GM23338 (cell line): ENCODE measurements at regions not wholly inside any gene's neighbourhood (a gene's known extent, or its start where the extent isn't known, plus 50 kb on each side); places are given as distances from the start of the nearest gene placed in this dataset.
A peak's percentile ranks its signal among the peaks of the same experiment; 100 is the strongest.

Source experiments
- ATAC-seq: fragments of 200-7000 bp; cut with Tn5 transposase; 3 replicates; pipeline ENCODE4 v1.9.1; 2020
- DNase-seq: peaks from one replicate; pipeline ENCODE4 v3.0.0-alpha.2; 2015; ENCODE audit warnings: low spot score
- H2AFZ ChIP-seq: fragments of 200-600 bp; sonication (generic); 2 replicates; pipeline ENCODE4 v1.8.0; 2016; ENCODE audit warnings: antibody characterized with exemption, mild to moderate bottlenecking, moderate library complexity
- H3F3A ChIP-seq: fragments of 200-600 bp; sonication (generic); replicated peaks from 2 replicates; pipeline ENCODE4 v1.8.0; 2017; ENCODE audit warnings: antibody characterized with exemption, mixed run types, low read depth
- H3K27ac ChIP-seq: fragments of 200-600 bp; sonication (generic); 2 replicates; pipeline ENCODE4 v1.6.1; 2016; ENCODE audit warnings: low read depth
- H3K27me3 ChIP-seq: fragments of 200-600 bp; sonication (generic); 2 replicates; pipeline ENCODE4 v1.8.0; 2016; ENCODE audit warnings: mild to moderate bottlenecking, mixed run types, moderate library complexity; ENCODE audit not compliant: insufficient read depth
- H3K36me3 ChIP-seq: fragments of 200-600 bp; sonication (generic); 2 replicates; pipeline ENCODE4 v1.8.0; 2016; ENCODE audit warnings: mild to moderate bottlenecking; ENCODE audit not compliant: insufficient read depth
- H3K4me1 ChIP-seq: fragments of 200-600 bp; sonication (generic); 2 replicates; pipeline ENCODE4 v1.8.0; 2016; ENCODE audit warnings: mild to moderate bottlenecking, moderate library complexity; ENCODE audit not compliant: insufficient read depth
- H3K4me2 ChIP-seq: fragments of 200-600 bp; sonication (generic); 2 replicates; pipeline ENCODE4 v1.7.1; 2017; ENCODE audit warnings: mixed run types
- H3K4me3 ChIP-seq: fragments of 200-600 bp; sonication (generic); 2 replicates; pipeline ENCODE4 v1.6.1; 2016; ENCODE audit warnings: mixed run types
- H3K79me2 ChIP-seq: fragments of 200-600 bp; sonication (generic); replicated peaks from 2 replicates; pipeline ENCODE4 v1.8.0; 2017; ENCODE audit warnings: mild to moderate bottlenecking; ENCODE audit not compliant: insufficient read depth
- H3K9me2 ChIP-seq: fragments of 200-600 bp; sonication (generic); 2 replicates; pipeline ENCODE4 v1.8.0; 2017; ENCODE audit not compliant: insufficient read depth
- H4K20me1 ChIP-seq: fragments of 200-600 bp; sonication (generic); replicated peaks from 2 replicates; pipeline ENCODE4 v1.8.0; 2017; ENCODE audit warnings: mild to moderate bottlenecking; ENCODE audit not compliant: insufficient read depth
- H3K27ac Mint-ChIP-seq: 2 replicates; pipeline ENCODE4 v1.8.0; 2020; ENCODE audit warnings: inconsistent platforms, mild to moderate bottlenecking, moderate library complexity, mixed read lengths
- H3K27me3 Mint-ChIP-seq: 3 replicates; pipeline ENCODE4 v1.8.0; 2022; ENCODE audit warnings: low read depth, mild to moderate bottlenecking, moderate library complexity, mixed read lengths, inconsistent platforms; ENCODE audit not compliant: insufficient read depth, poor library complexity
- H3K36me3 Mint-ChIP-seq: 3 replicates; pipeline ENCODE4 v1.8.0; 2021; ENCODE audit warnings: low read depth, mild to moderate bottlenecking, inconsistent platforms, moderate library complexity, mixed read lengths
- H3K4me1 Mint-ChIP-seq: 3 replicates; pipeline ENCODE4 v1.8.0; 2020; ENCODE audit warnings: mild to moderate bottlenecking, inconsistent platforms, mixed read lengths
- H3K4me3 Mint-ChIP-seq: 3 replicates; pipeline ENCODE4 v1.8.0; 2021; ENCODE audit warnings: moderate library complexity, mild to moderate bottlenecking, inconsistent platforms, mixed read lengths
- H3K9me3 Mint-ChIP-seq: 3 replicates; pipeline ENCODE4 v1.8.0; 2020; ENCODE audit warnings: moderate library complexity, mild to moderate bottlenecking, inconsistent platforms, mixed read lengths
- CREB1 ChIP-seq: fragments of 250-450 bp; sonication (Bioruptor Pico); IDR thresholded peaks from 2 replicates; pipeline ENCODE4 v1.5.0; 2020; ENCODE audit warnings: low read depth, mild to moderate bottlenecking, moderate library complexity
- CTCF ChIP-seq, 2 experiments: fragments of 200-600 bp in 1 of 2; sonication (generic) in 1 of 2; conservative IDR thresholded peaks; 2 replicates each; pipeline versions ENCODE4 v1.5.1 to v1.6.1; 2016 to 2017; ENCODE audit warnings: antibody characterized with exemption in 2 of 2, low read depth in 2 of 2, mild to moderate bottlenecking in 2 of 2, moderate library complexity in 1 of 2
- EZH2phosphoT487 ChIP-seq: fragments of 200-600 bp; sonication (generic); IDR thresholded peaks from one replicate; pipeline ENCODE4 v1.8.1; 2018; ENCODE audit warnings: antibody characterized with exemption; ENCODE audit not compliant: unreplicated experiment
- JUNB ChIP-seq: IDR thresholded peaks from one replicate; pipeline ENCODE4 v1.6.1; 2016; ENCODE audit warnings: antibody characterized with exemption; ENCODE audit not compliant: unreplicated experiment
- POLR2AphosphoS5 ChIP-seq: IDR thresholded peaks from 2 replicates; pipeline ENCODE4 v1.6.1; 2016; ENCODE audit warnings: antibody characterized with exemption, low read depth
- STAT1 ChIP-seq: IDR thresholded peaks from one replicate; pipeline ENCODE4 v1.6.1; 2016; ENCODE audit warnings: antibody characterized with exemption; ENCODE audit not compliant: unreplicated experiment
- ZNF114 ChIP-seq: fragments of 250-450 bp; sonication (Bioruptor Pico); IDR thresholded peaks from 2 replicates; pipeline ENCODE4 v1.5.0; 2020; ENCODE audit warnings: mild to moderate bottlenecking, moderate library complexity
- ZNF331 ChIP-seq: fragments of 250-450 bp; sonication (Bioruptor Pico); IDR thresholded peaks from 2 replicates; pipeline ENCODE4 v1.5.0; 2020; ENCODE audit warnings: low read depth, mild to moderate bottlenecking, moderate library complexity
- TF ChIP-seq, protein P1 (sequence below): IDR thresholded peaks from 2 replicates; pipeline ENCODE4 v1.6.1; 2016; ENCODE audit warnings: antibody characterized with exemption
- TF ChIP-seq, protein P2 (sequence below): fragments of 250-450 bp; sonication (Bioruptor Pico); IDR thresholded peaks from 2 replicates; pipeline ENCODE4 v1.5.0; 2020; ENCODE audit warnings: mild to moderate bottlenecking, moderate library complexity
- TF ChIP-seq, protein P3 (sequence below): IDR thresholded peaks from one replicate; pipeline ENCODE4 v1.6.1; 2018; ENCODE audit warnings: antibody characterized with exemption; ENCODE audit not compliant: unreplicated experiment

DNA sequence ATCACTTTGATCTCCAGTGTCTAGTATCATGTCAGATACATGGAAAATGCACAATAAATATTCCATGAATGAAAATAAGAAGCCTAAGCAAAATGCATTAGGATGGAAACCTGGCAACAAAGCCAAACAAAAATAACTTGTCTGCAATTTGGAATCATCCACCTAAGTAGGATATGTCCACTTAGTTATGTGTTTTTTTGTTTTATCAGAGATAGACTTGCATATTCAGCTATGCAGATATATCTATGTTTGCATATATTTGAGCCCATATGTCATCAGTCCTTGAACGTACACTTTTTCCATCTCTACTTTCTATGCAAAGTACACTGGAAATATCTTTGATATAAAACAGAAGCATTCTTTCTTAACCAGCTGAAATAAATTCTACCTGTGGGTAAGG is 707.1 kb downstream of the EFNA5 start (continued):
- TF ChIP-seq, protein P1, sequence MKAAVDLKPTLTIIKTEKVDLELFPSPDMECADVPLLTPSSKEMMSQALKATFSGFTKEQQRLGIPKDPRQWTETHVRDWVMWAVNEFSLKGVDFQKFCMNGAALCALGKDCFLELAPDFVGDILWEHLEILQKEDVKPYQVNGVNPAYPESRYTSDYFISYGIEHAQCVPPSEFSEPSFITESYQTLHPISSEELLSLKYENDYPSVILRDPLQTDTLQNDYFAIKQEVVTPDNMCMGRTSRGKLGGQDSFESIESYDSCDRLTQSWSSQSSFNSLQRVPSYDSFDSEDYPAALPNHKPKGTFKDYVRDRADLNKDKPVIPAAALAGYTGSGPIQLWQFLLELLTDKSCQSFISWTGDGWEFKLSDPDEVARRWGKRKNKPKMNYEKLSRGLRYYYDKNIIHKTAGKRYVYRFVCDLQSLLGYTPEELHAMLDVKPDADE, result no peak
- no peak for TF ChIP-seq CREB1 (CRISPR knock-in tag)

DNA sequence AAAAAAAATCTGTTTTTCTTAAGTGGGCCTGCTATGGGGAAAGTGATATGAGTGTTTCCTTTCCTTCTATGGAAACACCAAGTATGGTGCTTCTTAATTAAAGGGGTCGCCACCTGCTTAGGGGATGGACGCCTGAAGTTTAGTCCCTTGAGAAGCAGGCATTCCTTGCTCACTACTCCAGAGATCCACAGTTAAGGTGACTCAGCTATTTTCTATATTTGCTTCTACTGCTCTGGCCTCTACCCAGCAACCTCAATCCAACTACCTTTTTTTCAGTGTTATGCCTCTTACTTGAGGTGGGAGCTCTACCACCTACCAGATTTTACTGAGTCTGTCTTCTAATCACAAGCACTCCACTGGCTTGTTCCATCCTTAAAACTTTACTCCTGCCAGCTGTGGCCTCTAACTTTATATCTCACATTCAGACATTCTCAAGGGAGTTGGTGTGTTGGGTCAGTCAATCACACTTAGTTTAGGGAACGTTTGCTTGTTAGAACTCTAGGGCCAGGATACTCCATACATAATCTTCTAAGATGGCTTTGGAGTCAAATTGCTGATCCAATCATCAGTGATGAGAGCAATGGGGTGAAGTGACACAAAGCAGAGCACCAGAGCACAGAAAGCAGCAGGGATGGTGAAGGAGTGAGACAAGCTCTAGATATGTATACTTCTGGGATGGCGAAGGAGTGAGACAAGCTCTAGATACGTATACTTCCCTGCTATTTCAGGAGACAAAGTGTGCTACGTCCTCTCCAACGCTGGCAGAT is 708.1 kb downstream of the EFNA5 start:
- peaks cover 3% of the 10 kb centered on the region for H3K27me3 Mint-ChIP-seq
- peaks cover 24% of the 10 kb centered on the region for H3K36me3 Mint-ChIP-seq
- H3K27ac Mint-ChIP-seq, result peak overlapping the region; percentile 41; the same call in 1 of the 2 replicates
- Histone ChIP-seq H3K4me1 (no peaks in the 10 kb centered on the region; the same call in 1 of the 2 replicates), H3K36me3 (no peaks in the 10 kb centered on the region), H2AFZ (no peak overlapping the region), H3K27ac (no peak overlapping the region), H3K9me2 (0 out of 2 replicates have a peak, but pooled peaks cover 5% of the 10 kb centered on the region), H4K20me1 (no peaks in the 10 kb centered on the region), H3F3A (no peaks in the 10 kb centered on the region), H3K4me2 (no peak overlapping the region), H3K27me3 (no peaks in the 10 kb centered on the region), H3K4me3 (no peak overlapping the region), H3K79me2 (no peaks in the 10 kb centered on the region)
- no peak overlapping the region for H3K4me3 Mint-ChIP-seq
- peaks cover 12% of the 10 kb centered on the region for H3K4me1 Mint-ChIP-seq
- H3K9me3 Mint-ChIP-seq, result peaks cover 4% of the 10 kb centered on the region; the same call in 2 of the 3 replicates
- ATAC-seq, result no peak
- no peak for DNase-seq
- TF ChIP-seq ZNF331 (CRISPR knock-in tag), result no peak
- no peak for TF ChIP-seq POLR2AphosphoS5
- TF ChIP-seq JUNB, result no peak
- no peak for TF ChIP-seq CREB1 (CRISPR knock-in tag)
- no peak for TF ChIP-seq ZNF114 (CRISPR knock-in tag)
- TF ChIP-seq, protein P2, sequence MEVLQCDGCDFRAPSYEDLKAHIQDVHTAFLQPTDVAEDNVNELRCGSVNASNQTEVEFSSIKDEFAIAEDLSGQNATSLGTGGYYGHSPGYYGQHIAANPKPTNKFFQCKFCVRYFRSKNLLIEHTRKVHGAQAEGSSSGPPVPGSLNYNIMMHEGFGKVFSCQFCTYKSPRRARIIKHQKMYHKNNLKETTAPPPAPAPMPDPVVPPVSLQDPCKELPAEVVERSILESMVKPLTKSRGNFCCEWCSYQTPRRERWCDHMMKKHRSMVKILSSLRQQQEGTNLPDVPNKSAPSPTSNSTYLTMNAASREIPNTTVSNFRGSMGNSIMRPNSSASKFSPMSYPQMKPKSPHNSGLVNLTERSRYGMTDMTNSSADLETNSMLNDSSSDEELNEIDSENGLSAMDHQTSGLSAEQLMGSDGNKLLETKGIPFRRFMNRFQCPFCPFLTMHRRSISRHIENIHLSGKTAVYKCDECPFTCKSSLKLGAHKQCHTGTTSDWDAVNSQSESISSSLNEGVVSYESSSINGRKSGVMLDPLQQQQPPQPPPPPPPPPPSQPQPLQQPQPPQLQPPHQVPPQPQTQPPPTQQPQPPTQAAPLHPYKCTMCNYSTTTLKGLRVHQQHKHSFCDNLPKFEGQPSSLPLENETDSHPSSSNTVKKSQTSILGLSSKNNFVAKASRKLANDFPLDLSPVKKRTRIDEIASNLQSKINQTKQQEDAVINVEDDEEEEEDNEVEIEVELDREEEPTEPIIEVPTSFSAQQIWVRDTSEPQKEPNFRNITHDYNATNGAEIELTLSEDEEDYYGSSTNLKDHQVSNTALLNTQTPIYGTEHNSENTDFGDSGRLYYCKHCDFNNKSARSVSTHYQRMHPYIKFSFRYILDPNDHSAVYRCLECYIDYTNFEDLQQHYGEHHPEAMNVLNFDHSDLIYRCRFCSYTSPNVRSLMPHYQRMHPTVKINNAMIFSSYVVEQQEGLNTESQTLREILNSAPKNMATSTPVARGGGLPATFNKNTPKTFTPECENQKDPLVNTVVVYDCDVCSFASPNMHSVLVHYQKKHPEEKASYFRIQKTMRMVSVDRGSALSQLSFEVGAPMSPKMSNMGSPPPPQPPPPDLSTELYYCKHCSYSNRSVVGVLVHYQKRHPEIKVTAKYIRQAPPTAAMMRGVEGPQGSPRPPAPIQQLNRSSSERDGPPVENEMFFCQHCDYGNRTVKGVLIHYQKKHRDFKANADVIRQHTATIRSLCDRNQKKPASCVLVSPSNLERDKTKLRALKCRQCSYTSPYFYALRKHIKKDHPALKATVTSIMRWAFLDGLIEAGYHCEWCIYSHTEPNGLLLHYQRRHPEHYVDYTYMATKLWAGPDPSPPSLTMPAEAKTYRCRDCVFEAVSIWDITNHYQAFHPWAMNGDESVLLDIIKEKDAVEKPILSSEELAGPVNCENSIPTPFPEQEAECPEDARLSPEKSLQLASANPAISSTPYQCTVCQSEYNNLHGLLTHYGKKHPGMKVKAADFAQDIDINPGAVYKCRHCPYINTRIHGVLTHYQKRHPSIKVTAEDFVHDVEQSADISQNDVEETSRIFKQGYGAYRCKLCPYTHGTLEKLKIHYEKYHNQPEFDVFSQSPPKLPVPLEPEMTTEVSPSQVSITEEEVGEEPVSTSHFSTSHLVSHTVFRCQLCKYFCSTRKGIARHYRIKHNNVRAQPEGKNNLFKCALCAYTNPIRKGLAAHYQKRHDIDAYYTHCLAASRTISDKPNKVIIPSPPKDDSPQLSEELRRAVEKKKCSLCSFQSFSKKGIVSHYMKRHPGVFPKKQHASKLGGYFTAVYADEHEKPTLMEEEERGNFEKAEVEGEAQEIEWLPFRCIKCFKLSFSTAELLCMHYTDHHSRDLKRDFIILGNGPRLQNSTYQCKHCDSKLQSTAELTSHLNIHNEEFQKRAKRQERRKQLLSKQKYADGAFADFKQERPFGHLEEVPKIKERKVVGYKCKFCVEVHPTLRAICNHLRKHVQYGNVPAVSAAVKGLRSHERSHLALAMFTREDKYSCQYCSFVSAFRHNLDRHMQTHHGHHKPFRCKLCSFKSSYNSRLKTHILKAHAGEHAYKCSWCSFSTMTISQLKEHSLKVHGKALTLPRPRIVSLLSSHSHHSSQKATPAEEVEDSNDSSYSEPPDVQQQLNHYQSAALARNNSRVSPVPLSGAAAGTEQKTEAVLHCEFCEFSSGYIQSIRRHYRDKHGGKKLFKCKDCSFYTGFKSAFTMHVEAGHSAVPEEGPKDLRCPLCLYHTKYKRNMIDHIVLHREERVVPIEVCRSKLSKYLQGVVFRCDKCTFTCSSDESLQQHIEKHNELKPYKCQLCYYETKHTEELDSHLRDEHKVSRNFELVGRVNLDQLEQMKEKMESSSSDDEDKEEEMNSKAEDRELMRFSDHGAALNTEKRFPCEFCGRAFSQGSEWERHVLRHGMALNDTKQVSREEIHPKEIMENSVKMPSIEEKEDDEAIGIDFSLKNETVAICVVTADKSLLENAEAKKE, result no peak
- TF ChIP-seq, protein P3, sequence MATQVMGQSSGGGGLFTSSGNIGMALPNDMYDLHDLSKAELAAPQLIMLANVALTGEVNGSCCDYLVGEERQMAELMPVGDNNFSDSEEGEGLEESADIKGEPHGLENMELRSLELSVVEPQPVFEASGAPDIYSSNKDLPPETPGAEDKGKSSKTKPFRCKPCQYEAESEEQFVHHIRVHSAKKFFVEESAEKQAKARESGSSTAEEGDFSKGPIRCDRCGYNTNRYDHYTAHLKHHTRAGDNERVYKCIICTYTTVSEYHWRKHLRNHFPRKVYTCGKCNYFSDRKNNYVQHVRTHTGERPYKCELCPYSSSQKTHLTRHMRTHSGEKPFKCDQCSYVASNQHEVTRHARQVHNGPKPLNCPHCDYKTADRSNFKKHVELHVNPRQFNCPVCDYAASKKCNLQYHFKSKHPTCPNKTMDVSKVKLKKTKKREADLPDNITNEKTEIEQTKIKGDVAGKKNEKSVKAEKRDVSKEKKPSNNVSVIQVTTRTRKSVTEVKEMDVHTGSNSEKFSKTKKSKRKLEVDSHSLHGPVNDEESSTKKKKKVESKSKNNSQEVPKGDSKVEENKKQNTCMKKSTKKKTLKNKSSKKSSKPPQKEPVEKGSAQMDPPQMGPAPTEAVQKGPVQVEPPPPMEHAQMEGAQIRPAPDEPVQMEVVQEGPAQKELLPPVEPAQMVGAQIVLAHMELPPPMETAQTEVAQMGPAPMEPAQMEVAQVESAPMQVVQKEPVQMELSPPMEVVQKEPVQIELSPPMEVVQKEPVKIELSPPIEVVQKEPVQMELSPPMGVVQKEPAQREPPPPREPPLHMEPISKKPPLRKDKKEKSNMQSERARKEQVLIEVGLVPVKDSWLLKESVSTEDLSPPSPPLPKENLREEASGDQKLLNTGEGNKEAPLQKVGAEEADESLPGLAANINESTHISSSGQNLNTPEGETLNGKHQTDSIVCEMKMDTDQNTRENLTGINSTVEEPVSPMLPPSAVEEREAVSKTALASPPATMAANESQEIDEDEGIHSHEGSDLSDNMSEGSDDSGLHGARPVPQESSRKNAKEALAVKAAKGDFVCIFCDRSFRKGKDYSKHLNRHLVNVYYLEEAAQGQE, result no peak
- no peak for TF ChIP-seq EZH2phosphoT487
- no peak for TF ChIP-seq CTCF (conservative IDR thresholded peaks at IDR 0.05; ENCODE audit: low read depth in 2 of 2)
- TF ChIP-seq STAT1, result no peak
